ENCODE measurements at regions not wholly inside any gene's neighbourhood (a gene's known extent, or its start where the extent isn't known, plus 50 kb on each side); places are given as distances from the start of the nearest gene placed in this dataset.
"Not testable (repeated sequence)": the region's sequence is repeated elsewhere in the genome, so short reads cannot be mapped to it uniquely, and the experiment has no call there.

- no peak for DNase-seq
These were observed 114.8 kb upstream of the MARCKS start for GRCh38 chr6:113742342-113742741.

GRCh38 chr6:113744861-113745260 lies 112.3 kb upstream of the MARCKS start:
- no peak for DNase-seq

- no peak for DNase-seq
These were observed 106.8 kb upstream of the MARCKS start for GRCh38 chr6:113750151-113750855.

GRCh38 chr6:113754291-113754690 lies 102.9 kb upstream of the MARCKS start:
- DNase-seq = no peak

- DNase-seq = no peak
These were observed 101.5 kb upstream of the MARCKS start for GRCh38 chr6:113755449-113756289.

GRCh38 chr6:113756290-113756665 lies 100.9 kb upstream of the MARCKS start:
- DNase-seq = no peak

GRCh38 chr6:113758214-113758613 lies 98.9 kb upstream of the MARCKS start:
- no peak for DNase-seq

- DNase-seq = no peak
These were observed 98.1 kb upstream of the MARCKS start for GRCh38 chr6:113758826-113759574.

GRCh38 chr6:113762641-113763040 lies 94.5 kb upstream of the MARCKS start:
- DNase-seq = no peak

GRCh38 chr6:113763311-113763766 lies 93.8 kb upstream of the MARCKS start:
- no peak for DNase-seq

GRCh38 chr6:113763876-113764275 lies 93.3 kb upstream of the MARCKS start:
- no peak for DNase-seq

- DNase-seq = no peak
These were observed 91.2 kb upstream of the MARCKS start for GRCh38 chr6:113765909-113766308.

- no peak for DNase-seq
These were observed 89.2 kb upstream of the MARCKS start for GRCh38 chr6:113767985-113768384.

- DNase-seq = no peak
These were observed 84.2 kb upstream of the MARCKS start for GRCh38 chr6:113772961-113773360.

- no peak for DNase-seq
These were observed 82.9 kb upstream of the MARCKS start for GRCh38 chr6:113774127-113774825.

- DNase-seq = no peak
These were observed 80.1 kb upstream of the MARCKS start for GRCh38 chr6:113776998-113777397.

- DNase-seq = no peak
These were observed 79.5 kb upstream of the MARCKS start for GRCh38 chr6:113777601-113778000.

GRCh38 chr6:113779656-113780055 lies 77.5 kb upstream of the MARCKS start:
- no peak for DNase-seq

GRCh38 chr6:113782636-113783035 lies 74.5 kb upstream of the MARCKS start:
- no peak for DNase-seq

GRCh38 chr6:113786168-113786567 lies 71.0 kb upstream of the MARCKS start:
- no peak for DNase-seq

GRCh38 chr6:113788586-113788985 lies 68.6 kb upstream of the MARCKS start:
- DNase-seq = no peak

- not testable (repeated sequence) for DNase-seq
These were observed 65.9 kb upstream of the MARCKS start for GRCh38 chr6:113791225-113791624.

GRCh38 chr6:113795371-113795770 lies 61.8 kb upstream of the MARCKS start:
- DNase-seq = not testable (repeated sequence)

Data from eye (tissue), 1 donor.